NCI-H2107 treated with DMSO at 0.1 percent for 48 hours (cell line): ENCODE measurements at regions not wholly inside any gene's neighbourhood (a gene's known extent, or its start where the extent isn't known, plus 50 kb on each side); places are given as distances from the start of the nearest gene placed in this dataset.
"Not testable (repeated sequence)": the region's sequence is repeated elsewhere in the genome, so short reads cannot be mapped to it uniquely, and the experiment has no call there.

Experiments
- DNase-seq: peaks from one replicate; lab custom pipeline; 2025; ENCODE audit not compliant: unreplicated experiment; lab: John Stamatoyannopoulos, UW

DNA sequence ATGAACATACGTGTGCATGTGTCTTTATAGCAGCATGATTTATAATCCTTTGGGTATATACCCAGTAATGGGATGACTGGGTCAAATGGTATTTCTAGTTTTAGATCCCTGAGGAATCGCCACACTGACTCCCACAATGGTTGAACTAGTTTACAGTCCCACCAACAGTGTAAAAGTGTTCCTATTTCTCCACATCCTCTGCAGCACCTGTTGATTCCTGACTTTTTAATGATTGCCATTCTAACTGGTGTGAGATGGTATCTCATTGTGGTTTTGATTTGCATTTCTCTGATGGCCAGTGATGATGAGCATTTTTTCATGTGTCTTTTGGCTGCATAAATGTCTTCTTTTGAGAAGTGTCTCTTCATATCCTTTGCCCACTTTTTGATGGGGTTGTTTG lies 493.0 kb upstream of the PIK3R1 start:
- DNase-seq = not testable (repeated sequence)

DNA sequence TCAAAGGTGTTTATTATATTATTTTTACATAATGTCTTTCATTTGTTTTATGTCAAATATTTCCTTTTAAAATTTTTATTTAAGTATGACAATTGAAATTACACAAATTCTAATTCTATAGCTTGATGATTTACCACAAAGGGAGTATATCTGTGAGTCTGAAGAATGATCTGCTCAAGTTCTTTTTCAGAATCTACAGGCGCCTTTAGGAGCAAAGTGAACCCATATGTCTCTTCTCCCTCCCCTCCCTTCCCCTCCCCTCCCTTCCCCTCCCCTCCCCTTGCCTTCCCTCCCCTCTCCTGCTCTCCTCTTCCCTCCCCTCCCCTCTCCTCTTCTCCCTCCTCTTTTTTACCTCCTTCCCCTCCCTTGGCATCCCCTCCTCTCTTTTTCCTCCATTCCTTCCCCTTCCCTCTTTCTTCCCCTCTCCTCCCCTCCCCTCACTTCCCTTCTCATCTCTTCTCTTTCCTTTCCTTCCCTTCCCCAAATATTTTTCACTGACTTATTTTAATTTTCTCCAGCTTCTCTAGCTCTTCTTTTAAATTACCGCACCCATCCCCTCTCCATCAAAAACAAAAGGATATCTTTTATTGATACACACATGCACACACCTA lies 495.3 kb upstream of the PIK3R1 start:
- no peak for DNase-seq

DNA sequence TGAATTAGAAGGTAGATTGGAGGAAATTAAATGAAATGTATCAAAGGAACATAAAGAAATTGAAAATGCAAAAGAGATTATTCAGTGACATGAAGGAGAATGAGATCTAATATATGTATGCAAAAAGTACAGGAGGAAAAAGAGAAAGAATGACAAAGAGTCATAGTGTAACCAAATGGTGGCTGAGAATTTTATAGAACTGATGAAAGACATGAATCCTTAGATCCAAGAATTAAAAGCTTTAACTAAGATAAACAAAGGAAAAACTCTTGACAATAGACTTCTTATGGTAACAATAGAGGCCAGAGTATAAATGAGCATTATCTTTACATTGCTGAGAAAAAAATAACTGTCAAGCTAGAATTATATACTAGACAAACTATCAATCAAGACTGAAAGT lies 505.4 kb upstream of the CD180 start:
- no peak for DNase-seq

DNA sequence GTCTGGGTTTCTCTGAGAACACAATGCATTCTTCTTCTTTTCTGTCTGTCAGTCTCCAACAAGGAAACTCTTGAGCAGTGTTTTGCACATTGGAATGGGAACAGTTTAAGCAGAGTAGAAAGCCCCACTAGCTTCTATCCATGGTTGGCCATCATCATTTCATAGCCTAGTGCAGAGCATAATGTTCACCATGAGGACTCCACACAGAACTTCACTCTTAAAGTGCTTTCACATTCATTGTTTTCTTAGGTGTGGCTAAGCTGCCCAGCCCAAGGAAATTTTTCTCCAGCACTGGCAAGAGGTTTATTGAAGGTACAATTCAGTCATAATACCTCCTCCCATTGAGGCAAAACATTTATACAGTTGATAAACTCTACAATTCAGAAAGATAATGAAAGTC lies 503.0 kb upstream of the CD180 start:
- no peak for DNase-seq

DNA sequence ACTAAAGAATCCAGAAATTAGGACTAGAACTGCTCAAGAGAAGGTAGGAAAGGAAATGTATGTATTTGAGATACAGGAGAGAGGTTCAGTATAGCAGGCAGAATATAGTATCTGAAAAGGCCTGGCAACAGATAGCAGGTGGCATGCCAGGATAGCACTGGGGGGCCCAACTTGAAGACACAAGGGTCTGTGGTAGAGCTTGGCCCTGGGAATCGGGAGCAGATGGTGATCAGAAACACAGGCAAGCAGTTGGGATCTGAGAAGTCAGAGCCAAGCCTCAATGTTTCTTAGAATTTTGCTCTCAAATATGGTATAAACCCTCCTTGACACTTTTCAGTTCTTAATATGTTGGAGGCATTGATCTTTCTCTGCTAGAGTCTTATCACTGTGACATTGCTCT lies 499.8 kb upstream of the CD180 start:
- DNase-seq = no peak

DNA sequence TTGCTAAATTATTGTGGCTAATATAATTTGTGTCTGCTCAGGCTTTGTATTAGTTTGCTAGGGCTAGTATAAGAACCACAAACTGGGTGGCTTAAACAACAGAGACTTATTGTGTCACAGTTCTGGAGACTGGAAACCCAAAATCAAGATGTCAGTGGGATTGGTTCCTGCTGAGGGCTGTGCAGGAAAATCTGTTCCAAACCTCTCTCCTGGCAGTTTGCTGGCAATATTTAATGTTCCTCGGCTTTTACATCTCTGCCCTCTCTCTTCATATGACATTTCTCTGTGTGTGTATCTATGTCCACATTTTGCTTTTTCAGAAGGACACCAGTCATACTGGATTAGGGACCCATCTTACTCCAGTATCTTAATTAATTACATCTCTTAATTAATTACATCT lies 498.8 kb upstream of the CD180 start:
- no peak for DNase-seq

DNA sequence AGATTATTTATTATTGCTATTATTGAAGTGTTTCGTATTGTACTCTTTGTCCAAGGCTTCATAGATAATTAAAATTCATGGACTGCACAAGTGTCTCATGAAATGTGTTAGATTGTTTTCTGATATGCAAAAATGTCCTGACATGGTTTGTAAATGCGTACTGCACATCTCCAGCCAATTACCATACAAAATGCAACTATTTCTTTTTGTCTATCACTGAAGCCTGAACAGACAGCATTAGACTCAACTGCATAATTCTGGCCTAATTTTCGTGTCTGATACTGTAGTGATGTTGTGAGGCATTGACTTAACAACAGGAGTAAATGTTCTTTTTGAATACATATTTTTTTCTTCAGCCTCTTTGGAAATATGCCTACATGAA lies 498.2 kb upstream of the CD180 start:
- no peak for DNase-seq

- DNase-seq = no peak
These were observed 497.6 kb upstream of the CD180 start for GRCh38 chr5:67693956-67694809.

- no peak for DNase-seq
These were observed 490.1 kb upstream of the CD180 start for GRCh38 chr5:67686746-67687145.

DNA sequence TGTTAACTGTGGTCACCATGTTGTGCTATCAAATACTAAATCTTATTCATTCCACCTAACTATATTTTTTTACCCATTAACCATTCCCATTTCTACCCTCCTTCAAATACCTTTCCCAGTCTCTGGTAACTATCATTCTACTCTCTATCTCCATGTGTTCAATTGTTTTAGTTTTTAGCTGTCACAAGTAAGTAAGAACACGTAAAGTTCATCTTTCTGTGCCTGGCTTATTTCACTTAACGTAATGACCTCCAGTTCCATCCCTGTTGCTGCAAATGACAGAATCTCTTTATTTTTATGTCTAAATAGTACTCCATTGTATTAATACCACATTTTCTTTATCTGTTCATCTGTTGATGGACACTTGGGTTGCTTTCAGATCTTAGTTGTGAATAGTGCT lies 485.1 kb upstream of the CD180 start:
- DNase-seq = no peak

DNA sequence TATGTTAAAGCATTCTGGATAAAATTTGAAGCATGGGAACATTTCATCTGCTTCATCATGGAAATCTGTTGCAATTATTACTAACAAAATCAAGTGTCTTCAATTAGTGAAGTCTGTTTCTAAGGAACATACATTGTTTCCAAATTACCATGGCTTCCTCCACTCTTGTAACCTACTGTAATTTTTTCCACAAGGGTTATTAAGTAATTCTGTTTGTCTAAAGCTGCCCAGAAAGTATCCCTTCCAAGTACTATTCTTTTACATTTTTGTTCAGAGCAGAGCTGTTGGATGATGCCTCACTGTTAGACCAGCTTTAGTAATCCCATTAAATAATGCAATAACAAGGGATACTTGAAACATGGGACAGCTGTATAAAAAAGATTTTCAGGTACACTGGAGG lies 483.5 kb upstream of the CD180 start:
- no peak for DNase-seq

- DNase-seq = no peak
These were observed 482.7 kb upstream of the CD180 start for GRCh38 chr5:67679184-67679841.

DNA sequence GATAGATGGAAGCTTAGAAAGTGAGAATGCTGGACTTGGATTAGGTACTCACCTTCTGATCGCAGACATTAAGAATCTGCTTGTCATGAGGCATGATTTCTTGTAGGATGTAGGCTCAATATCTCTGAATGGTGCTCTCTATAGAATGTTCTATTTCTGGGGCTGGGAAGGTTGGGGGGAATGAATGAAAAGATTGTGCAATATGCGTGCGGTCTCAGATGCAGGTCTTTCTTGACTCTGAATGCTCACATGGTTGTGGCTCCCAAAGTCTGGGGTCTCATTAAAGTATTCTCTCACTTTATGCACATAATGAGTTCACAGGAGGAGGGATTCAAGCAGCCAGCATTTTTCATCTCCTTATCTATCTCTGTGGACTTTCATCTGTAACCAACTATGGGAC lies 482.0 kb upstream of the CD180 start:
- no peak for DNase-seq

- peak; percentile 28 for DNase-seq
These were observed 480.9 kb upstream of the CD180 start for GRCh38 chr5:67677422-67677970.

DNA sequence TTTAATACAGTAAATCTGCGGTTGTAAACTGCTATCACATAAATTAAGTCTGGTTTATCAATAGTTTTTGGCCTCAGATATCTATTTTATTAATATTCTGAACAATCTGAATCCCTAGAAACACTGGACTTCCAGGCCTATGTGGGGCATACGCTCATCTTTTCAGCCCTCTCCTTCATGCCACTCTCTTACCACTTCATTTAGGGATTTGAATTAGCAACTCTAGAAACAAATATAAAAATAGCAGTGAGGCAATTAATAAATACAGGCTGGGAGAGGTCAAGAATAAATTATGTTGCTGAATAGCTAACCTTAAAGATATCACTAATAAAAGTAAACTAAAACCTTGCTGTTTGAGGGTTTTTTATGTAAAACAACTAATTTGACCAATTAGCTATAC lies 480.3 kb upstream of the CD180 start:
- no peak for DNase-seq

DNA sequence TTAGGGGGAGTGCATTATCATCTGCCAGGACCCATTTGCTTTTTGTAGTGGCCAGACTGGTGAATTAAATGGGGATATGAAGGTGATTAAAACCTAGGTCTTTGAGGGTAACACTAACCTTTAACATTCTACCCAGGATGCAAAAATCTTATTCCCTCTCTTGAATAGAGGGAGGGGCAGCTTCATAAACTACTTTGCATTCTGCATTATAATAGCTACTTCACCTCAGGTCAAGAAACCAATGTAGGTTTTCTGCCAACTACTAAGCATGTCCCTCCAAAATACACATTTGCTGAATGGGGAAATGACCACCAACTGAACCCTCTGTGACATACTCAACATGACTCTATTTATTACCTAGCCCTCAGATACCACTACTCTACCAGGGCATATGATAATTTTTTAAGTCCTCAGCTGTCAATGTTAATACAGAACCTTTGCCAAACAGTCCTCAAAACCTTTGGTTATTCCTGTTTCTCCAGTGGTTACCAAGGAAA lies 477.6 kb upstream of the CD180 start:
- DNase-seq = no peak

- DNase-seq = no peak
These were observed 477.0 kb upstream of the CD180 start for GRCh38 chr5:67673618-67674017.

DNA sequence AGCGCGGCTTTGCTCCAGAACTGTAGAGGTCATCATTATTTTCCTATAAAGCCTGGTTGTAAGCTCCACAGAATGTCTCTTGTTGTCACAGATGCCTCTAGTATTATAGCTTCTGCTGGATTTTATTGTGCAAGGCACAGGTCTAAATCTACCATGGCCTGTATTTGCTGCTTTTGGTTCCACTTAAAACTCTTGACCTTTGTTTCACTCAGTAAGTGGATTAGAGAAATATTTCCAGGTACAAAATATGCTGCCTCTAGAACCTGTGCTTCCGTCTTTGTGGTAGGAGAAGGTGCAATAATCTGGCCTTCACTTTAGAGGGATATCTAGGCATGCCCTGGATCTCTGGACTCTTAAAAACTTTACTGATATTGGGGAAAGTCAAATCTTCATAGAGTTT lies 476.6 kb upstream of the CD180 start:
- no peak for DNase-seq

DNA sequence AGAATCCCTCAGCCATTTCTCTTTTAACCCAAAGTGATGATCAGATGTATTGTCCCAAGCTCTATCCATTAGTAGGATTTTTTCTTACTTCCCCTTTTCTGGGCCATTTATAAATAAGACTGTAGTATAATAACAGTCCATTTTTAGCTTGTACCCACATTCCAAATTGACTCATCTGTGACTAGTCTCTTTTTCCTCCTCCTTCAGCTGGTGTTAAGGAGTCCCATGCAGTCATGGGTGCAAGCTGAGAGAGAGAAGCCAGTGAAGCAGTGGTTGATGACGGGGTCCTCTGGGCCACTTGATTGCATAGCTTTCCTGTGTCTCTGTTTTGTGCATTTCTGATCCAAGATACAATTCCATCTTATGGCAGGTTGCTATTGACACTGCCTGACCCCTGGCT lies 476.0 kb upstream of the CD180 start:
- DNase-seq = no peak

DNA sequence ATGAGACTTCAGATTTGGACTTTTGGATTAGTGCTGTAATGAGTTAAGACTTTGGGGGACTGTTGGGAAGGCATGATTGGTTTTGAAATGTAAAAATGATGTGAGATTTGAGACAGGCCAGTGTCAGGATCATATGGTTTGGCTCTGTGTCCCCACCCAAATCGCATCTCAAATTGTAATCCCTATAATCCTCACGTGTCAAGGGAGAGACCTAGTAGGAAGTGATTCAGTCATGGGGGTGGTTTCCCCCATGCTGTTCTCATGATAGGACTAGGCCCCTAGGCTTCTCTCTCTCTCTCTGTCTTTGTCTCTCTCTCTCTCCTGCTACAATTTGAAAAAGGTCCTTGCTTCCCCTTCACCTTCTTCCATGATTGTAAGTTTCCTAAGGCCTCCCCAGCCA lies 473.3 kb upstream of the CD180 start:
- DNase-seq = no peak

GRCh38 chr5:67660149-67660548 lies 463.6 kb upstream of the CD180 start:
- no peak for DNase-seq

GRCh38 chr5:67659288-67659687 lies 462.7 kb upstream of the CD180 start:
- DNase-seq = peak; percentile 31
